NT2/D1 (cell line): ENCODE measurements at regions not wholly inside any gene's neighbourhood (a gene's known extent, or its start where the extent isn't known, plus 50 kb on each side); places are given as distances from the start of the nearest gene placed in this dataset.

Experiments used
- DNase-seq: peaks from one replicate; pipeline ENCODE4 v3.0.0-alpha.2; 2011; ENCODE audit warnings: low read depth, low spot score
- H3K27me3 ChIP-seq: 2 replicates; pipeline ENCODE4 v1.6.0; 2011; ENCODE audit warnings: mild to moderate bottlenecking; ENCODE audit not compliant: insufficient read length, insufficient read depth
- H3K36me3 ChIP-seq: 2 replicates; pipeline ENCODE4 v1.6.1; 2011; ENCODE audit warnings: mild to moderate bottlenecking, low read length, mixed read lengths; ENCODE audit not compliant: insufficient read depth, insufficient read length
- H3K4me1 ChIP-seq: 2 replicates; pipeline ENCODE4 v1.5.1; 2011; ENCODE audit not compliant: insufficient read depth, insufficient read length
- H3K4me3 ChIP-seq: 2 replicates; pipeline ENCODE4 v1.5.1; 2011; ENCODE audit warnings: low read depth; ENCODE audit not compliant: insufficient read length
- H3K9ac ChIP-seq: 2 replicates; pipeline ENCODE4 v1.6.0; 2011; ENCODE audit warnings: low read depth; ENCODE audit not compliant: insufficient read length
- H3K9me3 ChIP-seq: 2 replicates; pipeline ENCODE4 v1.5.1; 2011; ENCODE audit warnings: mild to moderate bottlenecking, low read length; ENCODE audit not compliant: insufficient read depth
- SUZ12 ChIP-seq: IDR thresholded peaks from 2 replicates; pipeline ENCODE4 v1.6.1; 2011; ENCODE audit not compliant: insufficient read length, insufficient read depth; ENCODE audit errors: extremely low read depth
- YY1 ChIP-seq: IDR thresholded peaks from 2 replicates; pipeline ENCODE4 v1.6.1; 2011; ENCODE audit not compliant: insufficient read length, insufficient read depth
- ZNF274 ChIP-seq: IDR thresholded peaks from 2 replicates; pipeline ENCODE4 v1.6.1; 2011; ENCODE audit warnings: mild to moderate bottlenecking, low read depth, low read length

DNA sequence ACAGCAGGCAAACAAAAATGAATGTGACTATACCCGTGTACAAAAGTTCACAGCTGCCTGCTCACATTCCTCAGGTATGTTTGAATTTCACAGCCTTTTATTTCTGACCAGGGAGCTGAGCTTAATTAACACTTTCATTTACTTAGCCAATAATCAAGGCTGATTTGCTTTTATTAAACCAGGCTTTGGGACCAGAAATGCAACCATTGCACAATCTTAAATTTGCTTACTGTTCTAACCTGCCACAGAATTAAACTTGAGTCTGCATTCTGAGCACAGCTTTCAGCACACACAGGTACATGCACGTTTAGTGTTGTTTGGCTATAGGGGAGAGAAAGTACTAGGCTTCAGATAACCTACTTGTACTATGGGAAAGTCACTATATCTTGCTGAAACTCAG is 372.4 kb upstream of the ATP5MC3 start:
- Histone ChIP-seq H3K36me3 (no peaks in the 10 kb centered on the region), H3K9me3 (no peaks in the 10 kb centered on the region), H3K9ac (no peak overlapping the region), H3K4me1 (peaks cover 2% of the 10 kb centered on the region), H3K4me3 (no peak overlapping the region), H3K27me3 (no peaks in the 10 kb centered on the region)
- no peak for DNase-seq
- TF ChIP-seq ZNF274 (no peak), SUZ12 (no peak), YY1 (no peak)

DNA sequence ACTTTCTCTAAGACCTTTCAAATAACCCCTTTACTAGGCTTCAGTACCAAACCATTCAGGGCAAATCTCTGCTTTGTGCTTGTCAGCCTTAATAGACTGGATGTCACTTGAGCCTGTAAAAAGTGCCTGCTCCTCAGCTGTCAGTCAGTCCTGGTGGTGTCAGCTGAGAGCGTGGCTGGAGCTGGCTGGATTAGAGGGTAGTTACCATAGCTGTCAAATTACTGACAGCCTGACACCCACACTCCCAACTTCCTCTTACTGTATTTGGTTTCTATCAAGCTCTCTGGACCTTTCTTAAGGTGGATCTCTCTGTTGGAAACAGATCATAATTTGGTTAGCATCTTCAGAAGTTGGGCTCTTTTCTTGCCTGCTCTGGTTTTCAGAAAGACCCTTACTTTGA is 371.4 kb upstream of the ATP5MC3 start:
- H3K4me3 ChIP-seq, result no peak overlapping the region
- no peak for DNase-seq
- no peak for TF ChIP-seq SUZ12
- no peak for TF ChIP-seq ZNF274
- TF ChIP-seq YY1, result no peak

DNA sequence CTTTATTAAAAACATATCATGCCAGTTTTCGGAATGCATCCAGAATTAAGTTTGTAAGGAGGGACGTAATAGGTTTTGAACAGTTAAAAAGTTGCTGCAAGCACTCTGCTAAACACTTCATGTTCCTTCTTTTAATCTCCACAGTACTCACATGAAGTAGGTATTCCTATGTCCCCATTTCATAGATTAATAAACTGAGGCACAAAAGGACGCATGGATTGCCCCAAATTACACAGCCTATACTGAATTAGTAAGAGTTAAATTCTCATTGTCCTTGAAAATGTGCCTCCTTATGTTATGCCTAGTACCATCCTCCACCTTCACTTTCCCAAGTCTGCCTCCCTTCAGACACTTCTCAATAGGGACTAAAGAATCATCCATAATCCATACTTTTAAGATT is 358.9 kb upstream of the ATP5MC3 start:
- Histone ChIP-seq H3K27me3 (no peaks in the 10 kb centered on the region), H3K36me3 (no peaks in the 10 kb centered on the region), H3K4me3 (no peak overlapping the region), H3K4me1 (no peaks in the 10 kb centered on the region), H3K9ac (no peak overlapping the region), H3K9me3 (0 out of 2 replicates have a peak, but pooled peaks cover 10% of the 10 kb centered on the region)
- DNase-seq, result no peak
- no peak for TF ChIP-seq SUZ12

More for the DNA sequence above, 371.4 kb upstream of the ATP5MC3 start:
- Histone ChIP-seq H3K27me3 (no peaks in the 10 kb centered on the region), H3K9ac (no peak overlapping the region), H3K4me1 (peaks cover 2% of the 10 kb centered on the region), H3K9me3 (no peaks in the 10 kb centered on the region), H3K36me3 (no peaks in the 10 kb centered on the region)

DNA sequence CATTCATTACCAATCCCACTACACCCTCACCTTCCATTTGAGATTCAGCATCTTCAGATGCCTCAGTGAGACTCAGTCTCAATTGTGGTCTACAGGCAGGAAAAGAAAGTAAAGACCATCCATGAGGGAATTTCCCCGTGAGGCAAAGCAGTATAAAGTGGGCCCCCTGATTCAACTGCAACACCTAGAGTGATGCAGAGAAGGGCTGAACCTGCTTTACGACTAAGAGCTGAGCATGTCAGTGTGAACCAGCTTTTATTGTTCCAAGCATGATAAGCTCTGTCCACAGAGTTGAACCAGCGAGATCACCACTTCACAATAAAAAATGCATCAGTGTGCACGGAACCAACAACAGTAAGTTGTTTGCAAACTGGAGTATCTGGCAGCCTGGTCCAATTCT is 357.6 kb upstream of the ATP5MC3 start:
- no peak for DNase-seq
- Histone ChIP-seq H3K4me1 (no peaks in the 10 kb centered on the region), H3K9ac (no peak overlapping the region), H3K36me3 (no peaks in the 10 kb centered on the region), H3K27me3 (no peaks in the 10 kb centered on the region), H3K4me3 (no peak overlapping the region), H3K9me3 (0 out of 2 replicates have a peak, but pooled peaks cover 10% of the 10 kb centered on the region)
- no peak for TF ChIP-seq ZNF274
- TF ChIP-seq YY1, result no peak
- no peak for TF ChIP-seq SUZ12

DNA sequence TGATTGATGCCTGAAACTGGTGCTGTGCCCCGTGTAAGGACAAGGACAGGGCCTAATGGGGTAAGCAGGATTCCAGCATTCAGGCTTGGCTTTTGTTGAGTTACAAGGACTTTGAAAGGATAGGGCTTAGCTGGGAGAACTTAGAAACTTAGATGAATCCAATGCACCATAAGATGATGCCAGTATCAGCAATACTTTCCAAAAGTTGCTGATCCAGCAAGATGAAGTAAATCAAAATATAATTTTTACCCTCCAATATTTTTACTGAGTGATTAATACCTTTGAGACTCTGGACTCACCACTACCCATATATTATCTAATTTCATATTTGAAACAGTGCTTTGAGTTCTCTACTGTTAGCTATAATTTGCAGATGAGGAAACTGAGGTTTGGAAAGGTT is 354.5 kb upstream of the ATP5MC3 start:
- TF ChIP-seq SUZ12 (no peak), YY1 (no peak), ZNF274 (no peak)
- Histone ChIP-seq H3K9me3 (no peaks in the 10 kb centered on the region), H3K36me3 (no peaks in the 10 kb centered on the region), H3K9ac (no peak overlapping the region), H3K27me3 (no peaks in the 10 kb centered on the region), H3K4me1 (no peaks in the 10 kb centered on the region), H3K4me3 (no peak overlapping the region)
- no peak for DNase-seq

DNA sequence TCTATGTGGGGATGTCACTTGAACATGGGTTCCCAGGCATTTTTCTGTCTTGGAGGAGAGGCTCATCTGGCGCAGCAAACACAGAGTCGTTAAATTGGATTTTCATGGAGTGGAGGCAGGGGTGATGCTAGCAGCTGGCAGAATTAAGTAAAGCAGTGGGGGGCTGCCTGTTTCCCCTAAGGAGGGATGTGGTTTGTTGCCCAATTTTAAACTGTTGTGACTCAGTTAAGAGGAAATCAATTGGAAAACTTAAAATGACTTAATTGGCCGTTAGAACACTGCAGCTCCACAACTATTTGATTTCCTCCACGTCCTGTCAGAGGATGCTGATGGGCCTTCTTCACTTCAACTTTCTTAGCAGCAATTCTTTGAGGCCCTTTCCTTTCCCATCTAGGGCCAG is 354.1 kb upstream of the ATP5MC3 start:
- DNase-seq, result no peak
- no peak overlapping the region for H3K9ac ChIP-seq
- no peaks in the 10 kb centered on the region for H3K36me3 ChIP-seq
- H3K27me3 ChIP-seq, result no peaks in the 10 kb centered on the region
- H3K4me3 ChIP-seq, result no peak overlapping the region
- H3K9me3 ChIP-seq, result no peaks in the 10 kb centered on the region
- no peak for TF ChIP-seq YY1
- no peak for TF ChIP-seq SUZ12
- TF ChIP-seq ZNF274, result no peak
- H3K4me1 ChIP-seq, result no peaks in the 10 kb centered on the region

DNA sequence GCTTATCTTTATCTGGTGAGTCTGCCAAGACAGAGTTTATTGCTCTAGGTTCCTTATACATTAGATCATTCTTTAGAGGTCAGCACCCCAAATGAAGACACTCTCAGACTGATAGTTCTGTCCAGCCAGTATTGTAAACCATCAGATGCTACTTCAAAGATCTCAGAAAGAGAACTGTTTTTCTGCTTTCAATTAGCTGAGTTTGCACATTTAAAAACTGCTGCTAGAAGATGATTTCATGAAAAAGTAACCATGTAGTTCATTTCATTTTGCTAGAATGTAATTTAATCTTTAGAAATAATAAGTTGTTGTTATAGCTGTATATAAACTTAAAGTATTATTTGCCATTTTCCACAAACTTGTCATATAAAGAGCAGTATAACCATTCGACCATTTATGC is 344.5 kb upstream of the ATP5MC3 start:
- TF ChIP-seq YY1 (no peak), SUZ12 (no peak), ZNF274 (no peak)
- no peak overlapping the region for H3K9ac ChIP-seq
- H3K27me3 ChIP-seq, result no peaks in the 10 kb centered on the region
- no peaks in the 10 kb centered on the region for H3K36me3 ChIP-seq
- H3K4me3 ChIP-seq, result no peak overlapping the region
- DNase-seq, result no peak
- no peaks in the 10 kb centered on the region for H3K9me3 ChIP-seq
- no peaks in the 10 kb centered on the region for H3K4me1 ChIP-seq

DNA sequence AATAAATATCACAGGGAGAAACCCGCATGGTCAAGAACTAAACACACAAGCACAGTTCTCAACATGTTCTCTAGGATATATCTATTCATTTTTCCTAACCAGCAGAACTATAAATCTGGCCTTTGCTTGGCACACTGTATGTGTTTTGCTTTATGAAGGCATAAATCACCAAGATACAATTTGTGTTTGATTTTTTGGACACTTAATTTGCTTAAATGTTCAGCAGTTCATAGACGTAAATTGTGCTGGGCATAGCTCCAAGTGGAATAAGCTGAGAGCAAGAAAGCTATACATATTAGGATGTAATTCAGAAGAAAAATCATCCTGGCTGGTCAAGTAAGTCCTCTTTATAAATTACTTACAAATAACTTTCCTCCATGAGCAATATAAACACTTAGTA is 341.5 kb upstream of the ATP5MC3 start:
- no peaks in the 10 kb centered on the region for H3K36me3 ChIP-seq
- TF ChIP-seq YY1 (no peak), ZNF274 (no peak), SUZ12 (no peak)
- H3K9me3 ChIP-seq, result peaks cover 6% of the 10 kb centered on the region; the same call in 1 of the 2 replicates
- no peak overlapping the region for H3K9ac ChIP-seq
- no peaks in the 10 kb centered on the region for H3K27me3 ChIP-seq
- DNase-seq, result no peak
- H3K4me3 ChIP-seq, result no peak overlapping the region
- no peaks in the 10 kb centered on the region for H3K4me1 ChIP-seq
